ENCODE measurements at regions not wholly inside any gene's neighbourhood (a gene's known extent, or its start where the extent isn't known, plus 50 kb on each side); places are given as distances from the start of the nearest gene placed in this dataset.

GRCh38 chr2:205902041-205902899 is 183.7 kb downstream of the INO80D start:
- POLR2A ChIA-PET = no interaction called here
- ATAC-seq (peak in 1 of 2 experiments; percentile 51; a peak in 1 of 6 replicates), DNase-seq (ENCODE audit: low read depth in 1 of 2, low spot score in 1 of 2) (peak in 1 of 2 experiments; percentile 13), FAIRE-seq (no peak)
- WGBS (ENCODE audit: missing lambda C conversion rate) = 59% methylated on average over 15 of the region's 15 CpGs
- Histone ChIP-seq H3K4me3 (no peak overlapping the region), H3K4me1 (no peaks in the 10 kb centered on the region), H3K9me3 (peaks cover 6% of the 10 kb centered on the region), H3K27ac (no peak overlapping the region), H3K4me2 (no peak overlapping the region)
- CTCF ChIA-PET = interaction anchor here (1.1 to 4.8 kb wide), 4 partner anchors 8 to 46 kb away, joined by 3 to 17 read pairs (median 12); no protein-coding TSS in a partner anchor
- TF ChIP-seq HOXB5 (CRISPR knock-in tag; IDR thresholded peaks at IDR 0.05) (no peak), EHMT2 (IDR thresholded peaks at IDR 0.05; ENCODE audit: low read depth) (no peak), ZC3H11A (IDR thresholded peaks at IDR 0.05) (no peak), EHF (CRISPR knock-in tag; IDR thresholded peaks at IDR 0.05) (no peak), CBX2 (IDR thresholded peaks at IDR 0.05; ENCODE audit: borderline replicate concordance, low read depth) (no peak), MAX (IDR thresholded peaks at IDR 0.05) (no peak), FOSB (CRISPR knock-in tag; IDR thresholded peaks at IDR 0.05) (no peak), HDAC2 (IDR thresholded peaks at IDR 0.05) (no peak), MAFK (IDR thresholded peaks at IDR 0.05; ENCODE audit: partially characterized antibody) (no peak), ATOH8 (CRISPR knock-in tag; IDR thresholded peaks at IDR 0.05; ENCODE audit: low read depth) (no peak), REST (IDR thresholded peaks at IDR 0.05) (no peak), FOSL2 (IDR thresholded peaks at IDR 0.05) (no peak), FOSL2 (CRISPR knock-in tag; IDR thresholded peaks at IDR 0.05) (no peak), ZFP36 (IDR thresholded peaks at IDR 0.05; ENCODE audit: borderline replicate concordance, partially characterized antibody) (no peak), ESRRA (IDR thresholded peaks at IDR 0.05; ENCODE audit: borderline replicate concordance, low read length) (no peak), RARB (CRISPR knock-in tag; IDR thresholded peaks at IDR 0.05) (no peak), POLR2A (IDR thresholded peaks at IDR 0.05; ENCODE audit: low read length) (no peak), JUN (IDR thresholded peaks at IDR 0.05) (no peak), PBX3 (IDR thresholded peaks at IDR 0.05) (no peak), NR3C1 (IDR thresholded peaks at IDR 0.05) (no peak), RNF2 (IDR thresholded peaks at IDR 0.05; ENCODE audit: borderline replicate concordance, low read depth) (no peak)

- no peak for TF ChIP-seq MYC (IDR thresholded peaks at IDR 0.05; ENCODE audit: borderline replicate concordance, low read length)
- no peak for TF ChIP-seq USF2 (IDR thresholded peaks at IDR 0.05)
- no peak for TF ChIP-seq HES2 (IDR thresholded peaks at IDR 0.05)
- no peak for TF ChIP-seq CEBPB (IDR thresholded peaks at IDR 0.05)
- no peak for TF ChIP-seq CHD4 (IDR thresholded peaks at IDR 0.05; ENCODE audit: borderline replicate concordance)
- no peak for TF ChIP-seq ZC3H11A (IDR thresholded peaks at IDR 0.05)
- TF ChIP-seq ZSCAN20 (CRISPR knock-in tag; IDR thresholded peaks at IDR 0.05) = no peak
- no peak for TF ChIP-seq SREBF2 (IDR thresholded peaks at IDR 0.05)
- no peak for TF ChIP-seq ELK1 (IDR thresholded peaks at IDR 0.05; ENCODE audit: low read depth, low read length)
- TF ChIP-seq FOSB (CRISPR knock-in tag; IDR thresholded peaks at IDR 0.05) = no peak
- no peak for TF ChIP-seq EHF (CRISPR knock-in tag; IDR thresholded peaks at IDR 0.05)
- no peak for TF ChIP-seq RCOR1 (IDR thresholded peaks at IDR 0.05; ENCODE audit: low read depth, low read length)
- H3K4me1 ChIP-seq = no peaks in the 10 kb centered on the region
- ATAC-seq = no peak
These were observed 184.5 kb downstream of the INO80D start for GRCh38 chr2:205901491-205901890.

More at GRCh38 chr2:205901491-205901890, 184.5 kb downstream of the INO80D start:
- Histone ChIP-seq H3K4me2 (no peak overlapping the region), H3K4me3 (no peak overlapping the region), H3K9me3 (peaks cover 6% of the 10 kb centered on the region), H3K27ac (no peak overlapping the region)
- no peak for FAIRE-seq
- POLR2A ChIA-PET = no interaction called here
- DNase-seq (ENCODE audit: low read depth in 1 of 2, low spot score in 1 of 2) = no peak
- CTCF ChIA-PET = interaction anchor here (1.1 to 4.8 kb wide), 4 partner anchors 9 to 24 kb away, joined by 3 to 17 read pairs (median 10); no protein-coding TSS in a partner anchor
- WGBS (ENCODE audit: missing lambda C conversion rate) = 72% methylated on average over 4 of the region's 4 CpGs

Measured in A549 (cell line).